Astrocyte of the cerebellum (primary cell): ENCODE measurements at regions not wholly inside any gene's neighbourhood (a gene's known extent, or its start where the extent isn't known, plus 50 kb on each side); places are given as distances from the start of the nearest gene placed in this dataset.

Experiments
- DNase-seq: peaks from one replicate; pipeline ENCODE4 v3.0.0-alpha.2; 2011; ENCODE audit warnings: low read depth
- H3K4me3 ChIP-seq: 2 replicates; pipeline ENCODE4 v1.5.1; 2011; ENCODE audit warnings: mild to moderate bottlenecking, low read depth, low read length, moderate library complexity
- in situ Hi-C: cut with HindIII; loops from 2 replicates; pipeline ENCODE4 v1.10.0; 2017; ENCODE audit warnings: low sequenced_read_pairs
- TF ChIP-seq, protein P1 (sequence below): IDR thresholded peaks from 2 replicates; pipeline ENCODE4 v1.5.1; 2012; ENCODE audit warnings: low read length, low read depth, moderate library complexity, mild to moderate bottlenecking; ENCODE audit errors: missing control alignments

DNA sequence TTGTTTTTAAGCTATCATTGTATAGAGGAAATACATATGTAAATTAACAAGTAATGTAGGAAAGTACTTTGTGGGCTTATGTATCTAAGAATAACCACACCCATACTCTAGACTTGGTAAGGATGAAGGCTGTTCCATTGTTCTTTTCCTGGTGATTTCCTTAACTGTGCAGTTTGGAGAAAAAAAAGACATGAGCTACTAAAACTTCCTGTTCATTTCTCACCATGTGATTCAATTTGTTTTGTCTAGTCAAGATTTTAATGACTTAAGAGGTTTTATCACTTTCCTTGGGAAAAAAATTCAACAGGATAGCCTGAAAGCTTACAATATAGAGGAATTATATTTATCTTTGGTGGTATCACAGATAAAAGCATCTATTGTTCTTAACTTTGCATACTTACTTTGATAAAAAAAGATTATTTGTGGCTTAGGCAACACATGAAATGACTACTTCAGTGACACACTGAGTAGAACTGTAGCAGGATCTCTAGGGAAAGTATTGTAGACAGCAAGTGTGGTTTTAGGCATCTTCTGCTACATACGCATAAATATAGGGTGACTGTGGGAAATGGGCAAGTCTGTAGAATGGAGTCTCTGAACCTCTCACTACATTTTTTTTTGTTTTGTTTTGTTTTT, 80.3 kb downstream of the GJA1 start:
- DNase-seq = no peak
- in situ Hi-C loops = no loop called here

DNA sequence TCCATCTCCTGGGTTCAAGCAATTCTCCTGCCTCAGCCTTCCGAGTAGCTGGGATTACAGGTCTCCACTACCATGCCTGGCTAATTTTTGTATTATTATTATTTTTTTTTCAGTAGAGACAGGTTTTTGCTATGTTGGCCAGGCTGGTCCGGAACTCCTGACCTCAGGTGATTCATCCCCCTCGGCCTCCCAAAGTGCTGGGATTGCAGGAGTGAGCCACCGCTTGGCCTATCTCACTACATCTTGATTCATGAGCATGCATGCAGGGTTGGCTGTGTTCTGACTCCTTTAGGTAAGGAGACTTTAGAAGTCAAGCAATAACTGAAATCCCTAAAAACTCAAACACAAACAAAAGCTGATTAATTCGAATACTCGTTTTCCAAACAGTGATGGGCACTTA, 80.9 kb downstream of the GJA1 start:
- in situ Hi-C loops = no loop called here
- DNase-seq = no peak
- no peak overlapping the region for H3K4me3 ChIP-seq
- TF ChIP-seq, protein P1, sequence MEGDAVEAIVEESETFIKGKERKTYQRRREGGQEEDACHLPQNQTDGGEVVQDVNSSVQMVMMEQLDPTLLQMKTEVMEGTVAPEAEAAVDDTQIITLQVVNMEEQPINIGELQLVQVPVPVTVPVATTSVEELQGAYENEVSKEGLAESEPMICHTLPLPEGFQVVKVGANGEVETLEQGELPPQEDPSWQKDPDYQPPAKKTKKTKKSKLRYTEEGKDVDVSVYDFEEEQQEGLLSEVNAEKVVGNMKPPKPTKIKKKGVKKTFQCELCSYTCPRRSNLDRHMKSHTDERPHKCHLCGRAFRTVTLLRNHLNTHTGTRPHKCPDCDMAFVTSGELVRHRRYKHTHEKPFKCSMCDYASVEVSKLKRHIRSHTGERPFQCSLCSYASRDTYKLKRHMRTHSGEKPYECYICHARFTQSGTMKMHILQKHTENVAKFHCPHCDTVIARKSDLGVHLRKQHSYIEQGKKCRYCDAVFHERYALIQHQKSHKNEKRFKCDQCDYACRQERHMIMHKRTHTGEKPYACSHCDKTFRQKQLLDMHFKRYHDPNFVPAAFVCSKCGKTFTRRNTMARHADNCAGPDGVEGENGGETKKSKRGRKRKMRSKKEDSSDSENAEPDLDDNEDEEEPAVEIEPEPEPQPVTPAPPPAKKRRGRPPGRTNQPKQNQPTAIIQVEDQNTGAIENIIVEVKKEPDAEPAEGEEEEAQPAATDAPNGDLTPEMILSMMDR = no peak

More for the DNA sequence above, 80.3 kb downstream of the GJA1 start:
- TF ChIP-seq, protein P1 = no peak
- no peak overlapping the region for H3K4me3 ChIP-seq

DNA sequence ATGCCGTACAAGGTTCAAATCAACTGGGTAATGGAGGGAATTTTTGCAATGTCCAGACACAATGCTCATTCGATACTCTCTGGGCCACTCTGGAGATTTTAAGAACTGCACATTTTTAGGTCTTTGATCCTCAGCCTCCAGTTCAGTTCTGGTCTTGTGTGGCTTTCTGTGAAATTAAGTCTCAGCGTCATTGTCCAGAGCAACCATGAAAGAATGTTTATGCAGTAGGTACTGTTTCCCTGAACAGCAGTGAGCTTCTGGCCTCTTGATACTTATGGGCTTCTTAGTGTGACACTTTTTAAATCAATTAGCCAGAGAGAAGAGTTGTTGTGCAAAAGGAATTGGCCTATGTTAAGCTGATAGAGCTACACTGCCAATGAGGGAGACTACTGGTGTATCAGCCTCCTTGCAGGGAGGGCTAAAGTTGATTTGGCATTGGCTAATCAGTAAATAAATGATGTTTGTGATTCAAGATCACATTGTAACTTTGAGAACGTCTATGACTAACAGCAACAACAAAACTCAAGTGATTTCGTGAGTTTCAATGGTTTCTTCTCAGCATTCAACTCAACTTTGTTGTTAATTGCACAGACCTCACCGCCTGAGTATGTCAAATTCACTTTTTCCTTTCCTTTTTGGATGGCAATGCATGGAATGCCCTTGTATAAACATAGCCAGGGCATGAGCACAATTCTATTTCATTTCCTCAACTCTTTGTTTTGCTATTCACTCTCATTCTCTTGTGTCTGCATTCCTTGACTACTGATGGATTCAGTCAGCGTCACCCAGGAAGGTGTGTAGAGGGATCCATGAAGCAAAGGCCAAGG, 85.1 kb downstream of the GJA1 start:
- in situ Hi-C loops = no loop called here
- peak; percentile 58 for DNase-seq
- TF ChIP-seq, protein P1 = no peak
- no peak overlapping the region for H3K4me3 ChIP-seq

DNA sequence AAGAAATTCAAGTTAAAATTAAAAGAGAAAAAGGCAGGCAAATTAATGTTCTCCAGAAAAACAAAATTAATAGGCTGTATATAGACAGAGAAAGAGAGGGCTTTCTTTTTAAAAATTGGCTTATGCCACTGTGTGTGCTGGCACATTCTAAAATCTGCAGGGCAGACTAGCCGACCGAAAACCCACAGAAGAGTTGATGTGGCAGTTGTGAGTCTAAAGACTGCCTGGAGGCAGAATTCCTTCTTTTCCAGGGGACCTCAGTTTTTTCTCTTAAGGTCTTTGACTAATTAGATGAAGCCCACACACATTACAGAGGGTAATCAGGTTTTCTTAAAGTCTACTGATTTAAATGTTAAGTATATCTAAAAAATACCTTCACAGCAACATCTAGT, 85.7 kb downstream of the GJA1 start:
- in situ Hi-C loops = no loop called here
- DNase-seq = no peak
- TF ChIP-seq, protein P1 = no peak
- no peak overlapping the region for H3K4me3 ChIP-seq

DNA sequence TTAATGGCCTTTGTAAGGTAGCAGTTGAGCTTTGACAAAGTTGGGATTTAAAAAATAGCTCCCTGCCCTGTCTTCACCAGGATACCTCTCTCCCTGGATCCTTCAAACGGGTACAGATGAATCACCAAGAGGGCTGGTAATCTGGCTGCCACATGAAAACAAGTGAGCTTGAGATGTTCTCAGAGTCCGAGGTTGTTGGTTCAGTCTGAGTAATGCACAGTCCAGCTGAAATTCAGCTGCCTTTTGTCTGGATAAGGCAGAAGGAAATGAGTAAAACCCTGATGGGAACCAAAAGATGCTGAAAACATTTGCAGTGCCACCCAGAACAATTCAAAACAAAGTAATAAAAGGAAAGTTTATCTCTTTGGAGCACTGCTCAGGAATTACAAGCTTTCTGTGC, 86.8 kb downstream of the GJA1 start:
- in situ Hi-C loops = no loop called here
- peak; percentile 69 for DNase-seq
- no peak overlapping the region for H3K4me3 ChIP-seq
- TF ChIP-seq, protein P1 = no peak

DNA sequence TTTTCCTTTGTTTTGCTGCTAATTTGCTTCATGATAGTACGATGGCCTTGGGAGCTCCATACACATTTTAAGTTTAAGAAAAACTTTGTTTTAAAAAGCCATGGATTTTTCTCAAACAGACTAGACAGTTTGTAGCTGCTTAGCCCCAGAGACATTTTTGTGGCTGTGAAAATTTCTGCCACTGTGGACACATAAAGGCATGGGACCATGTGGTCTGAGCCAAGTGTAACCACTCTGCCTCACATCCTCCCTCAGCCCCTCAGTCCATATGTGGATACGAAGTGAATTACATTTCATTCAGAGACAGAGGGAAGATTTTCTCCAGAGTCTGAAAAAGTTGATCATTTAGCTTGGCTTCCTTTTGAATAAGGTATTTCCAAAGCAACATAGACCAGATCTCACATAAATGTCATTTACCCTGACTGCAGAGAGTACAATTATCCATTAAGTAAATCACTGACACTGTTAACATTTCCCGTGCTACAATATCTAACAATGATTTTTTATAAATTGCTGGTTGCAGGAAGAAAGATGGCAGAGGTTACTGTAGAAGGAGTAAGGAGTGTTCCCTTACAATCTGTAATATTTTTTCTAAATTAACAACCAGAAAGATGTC, 87.4 kb downstream of the GJA1 start:
- in situ Hi-C loops = no loop called here
- TF ChIP-seq, protein P1 = no peak
- DNase-seq = no peak
- H3K4me3 ChIP-seq = no peak overlapping the region
